ENCODE measurements at regions not wholly inside any gene's neighbourhood (a gene's known extent, or its start where the extent isn't known, plus 50 kb on each side); places are given as distances from the start of the nearest gene placed in this dataset.

GRCh38 chr3:154060238-154061000, 60.8 kb upstream of the ARHGEF26 start:
- H3K27ac Mint-ChIP-seq, result no peak overlapping the region
- TF ChIP-seq CTCF (IDR thresholded peaks at IDR 0.05), result no peak
- ChIA-PET CTCF (no interaction called here), POLR2A (no interaction called here)
- DNase-seq (no peak), ATAC-seq (ENCODE audit: low read depth) (no peak)
- peaks cover 3% of the 10 kb centered on the region for H3K27me3 Mint-ChIP-seq
- H3K36me3 Mint-ChIP-seq (ENCODE audit: low read depth), result no peaks in the 10 kb centered on the region
- H3K4me3 Mint-ChIP-seq, result no peak overlapping the region
- no peaks in the 10 kb centered on the region for H3K9me3 Mint-ChIP-seq
- intact Hi-C loops (cut with micrococcal nuclease), result no loop called here
- no peaks in the 10 kb centered on the region for H3K4me1 Mint-ChIP-seq

GRCh38 chr3:154061001-154061370, 60.2 kb upstream of the ARHGEF26 start:
- no peak for DNase-seq
- TF ChIP-seq CTCF (IDR thresholded peaks at IDR 0.05), result no peak
- intact Hi-C loops (cut with micrococcal nuclease), result no loop called here
- Mint-ChIP-seq H3K27ac (no peak overlapping the region), H3K4me1 (no peaks in the 10 kb centered on the region), H3K27me3 (peaks cover 3% of the 10 kb centered on the region), H3K9me3 (no peaks in the 10 kb centered on the region), H3K4me3 (no peak overlapping the region), H3K36me3 (ENCODE audit: low read depth) (no peaks in the 10 kb centered on the region)
- no peak for ATAC-seq (ENCODE audit: low read depth)
- ChIA-PET POLR2A (no interaction called here), CTCF (no interaction called here)

GRCh38 chr3:154062513-154062912, 58.7 kb upstream of the ARHGEF26 start:
- no peak overlapping the region for H3K4me3 Mint-ChIP-seq
- no peak for ATAC-seq (ENCODE audit: low read depth)
- no peak for TF ChIP-seq CTCF (IDR thresholded peaks at IDR 0.05)
- no peaks in the 10 kb centered on the region for H3K4me1 Mint-ChIP-seq
- DNase-seq, result no peak
- H3K9me3 Mint-ChIP-seq, result no peaks in the 10 kb centered on the region
- H3K27me3 Mint-ChIP-seq, result peaks cover 3% of the 10 kb centered on the region
- H3K27ac Mint-ChIP-seq, result no peak overlapping the region
- no peaks in the 10 kb centered on the region for H3K36me3 Mint-ChIP-seq (ENCODE audit: low read depth)
- CTCF ChIA-PET, result no interaction called here
- POLR2A ChIA-PET, result no interaction called here
- intact Hi-C loops (cut with micrococcal nuclease), result no loop called here

GRCh38 chr3:154071146-154071545, 50.0 kb upstream of the ARHGEF26 start:
- TF ChIP-seq CTCF (IDR thresholded peaks at IDR 0.05), result no peak
- POLR2A ChIA-PET, result no interaction called here
- H3K4me1 Mint-ChIP-seq, result no peaks in the 10 kb centered on the region
- CTCF ChIA-PET, result no interaction called here
- ATAC-seq (ENCODE audit: low read depth) (no peak), DNase-seq (no peak)
- H3K4me3 Mint-ChIP-seq, result no peak overlapping the region
- intact Hi-C loops (cut with micrococcal nuclease), result no loop called here
- peaks cover 7% of the 10 kb centered on the region for H3K9me3 Mint-ChIP-seq
- no peaks in the 10 kb centered on the region for H3K36me3 Mint-ChIP-seq (ENCODE audit: low read depth)
- no peak overlapping the region for H3K27ac Mint-ChIP-seq
- no peaks in the 10 kb centered on the region for H3K27me3 Mint-ChIP-seq
